Activated B cell treated with CpG ODN at 0.5 μM for 24 hours (primary cell): ENCODE measurements at regions not wholly inside any gene's neighbourhood (a gene's known extent, or its start where the extent isn't known, plus 50 kb on each side); places are given as distances from the start of the nearest gene placed in this dataset.

Source experiments
- ATAC-seq: fragments of 200-7000 bp; cut with Tn5 transposase; one replicate; pipeline ENCODE4 v1.10.0; 2021; ENCODE audit warnings: low read depth, mild to moderate bottlenecking, moderate library complexity
- CTCF ChIA-PET: fragments of 350-600 bp; sonication (Branson Sonifier 250); formaldehyde crosslinking; loops from one replicate; lab custom pipeline; 2021; ENCODE audit warnings: antibody characterized with exemption; lab: Charles Lee
- POLR2A ChIA-PET: fragments of 350-600 bp; sonication (Branson Sonifier 250); formaldehyde crosslinking; loops from one replicate; lab custom pipeline; 2021; ENCODE audit warnings: antibody characterized with exemption; lab: Charles Lee
- DNase-seq: peaks from one replicate; pipeline ENCODE4 v3.0.0; 2022
- H3K27ac Mint-ChIP-seq: one replicate; pipeline ENCODE4 v1.8.0; 2020; ENCODE audit warnings: mixed read lengths
- H3K27me3 Mint-ChIP-seq: one replicate; pipeline ENCODE4 v1.8.0; 2021; ENCODE audit warnings: mixed read lengths
- H3K36me3 Mint-ChIP-seq: one replicate; pipeline ENCODE4 v1.8.0; 2021; ENCODE audit warnings: low read depth, mixed read lengths
- H3K4me1 Mint-ChIP-seq: one replicate; pipeline ENCODE4 v1.8.0; 2021; ENCODE audit warnings: mixed read lengths
- H3K4me3 Mint-ChIP-seq: one replicate; pipeline ENCODE4 v1.8.0; 2020; ENCODE audit warnings: mild to moderate bottlenecking, mixed read lengths
- H3K9me3 Mint-ChIP-seq: one replicate; pipeline ENCODE4 v1.8.0; 2020; ENCODE audit warnings: mixed read lengths
- intact Hi-C: fragments of 100-400 bp; cut with micrococcal nuclease; formaldehyde crosslinking; loops from one replicate; pipeline ENCODE4 v1.15.1; 2024
- TF ChIP-seq, protein P1 (sequence below): fragments of 200-600 bp; IDR thresholded peaks from one replicate; pipeline ENCODE4 v1.8.0; 2022; ENCODE audit warnings: antibody characterized with exemption, mild to moderate bottlenecking

- no peaks in the 10 kb centered on the region for H3K4me1 Mint-ChIP-seq
- DNase-seq = no peak
- CTCF ChIA-PET = no interaction called here
Measured at GRCh38 chr7:83280671-83281070, 118.0 kb upstream of the PCLO start.

GRCh38 chr7:83276250-83276649 lies 113.6 kb upstream of the PCLO start:
- POLR2A ChIA-PET = no interaction called here
- Mint-ChIP-seq H3K9me3 (no peaks in the 10 kb centered on the region), H3K27me3 (no peaks in the 10 kb centered on the region), H3K27ac (no peak overlapping the region), H3K4me3 (no peak overlapping the region), H3K4me1 (no peaks in the 10 kb centered on the region), H3K36me3 (no peaks in the 10 kb centered on the region)
- ATAC-seq = no peak
- no peak for DNase-seq
- CTCF ChIA-PET = no interaction called here
- intact Hi-C loops = no loop called here
- TF ChIP-seq, protein P1, sequence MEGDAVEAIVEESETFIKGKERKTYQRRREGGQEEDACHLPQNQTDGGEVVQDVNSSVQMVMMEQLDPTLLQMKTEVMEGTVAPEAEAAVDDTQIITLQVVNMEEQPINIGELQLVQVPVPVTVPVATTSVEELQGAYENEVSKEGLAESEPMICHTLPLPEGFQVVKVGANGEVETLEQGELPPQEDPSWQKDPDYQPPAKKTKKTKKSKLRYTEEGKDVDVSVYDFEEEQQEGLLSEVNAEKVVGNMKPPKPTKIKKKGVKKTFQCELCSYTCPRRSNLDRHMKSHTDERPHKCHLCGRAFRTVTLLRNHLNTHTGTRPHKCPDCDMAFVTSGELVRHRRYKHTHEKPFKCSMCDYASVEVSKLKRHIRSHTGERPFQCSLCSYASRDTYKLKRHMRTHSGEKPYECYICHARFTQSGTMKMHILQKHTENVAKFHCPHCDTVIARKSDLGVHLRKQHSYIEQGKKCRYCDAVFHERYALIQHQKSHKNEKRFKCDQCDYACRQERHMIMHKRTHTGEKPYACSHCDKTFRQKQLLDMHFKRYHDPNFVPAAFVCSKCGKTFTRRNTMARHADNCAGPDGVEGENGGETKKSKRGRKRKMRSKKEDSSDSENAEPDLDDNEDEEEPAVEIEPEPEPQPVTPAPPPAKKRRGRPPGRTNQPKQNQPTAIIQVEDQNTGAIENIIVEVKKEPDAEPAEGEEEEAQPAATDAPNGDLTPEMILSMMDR = no peak

More at GRCh38 chr7:83280671-83281070, 118.0 kb upstream of the PCLO start:
- POLR2A ChIA-PET = no interaction called here
- TF ChIP-seq, protein P1 = no peak
- ATAC-seq = no peak
- Mint-ChIP-seq H3K4me3 (no peak overlapping the region), H3K9me3 (no peaks in the 10 kb centered on the region), H3K36me3 (no peaks in the 10 kb centered on the region), H3K27ac (no peak overlapping the region), H3K27me3 (no peaks in the 10 kb centered on the region)
- intact Hi-C loops = no loop called here

DNA sequence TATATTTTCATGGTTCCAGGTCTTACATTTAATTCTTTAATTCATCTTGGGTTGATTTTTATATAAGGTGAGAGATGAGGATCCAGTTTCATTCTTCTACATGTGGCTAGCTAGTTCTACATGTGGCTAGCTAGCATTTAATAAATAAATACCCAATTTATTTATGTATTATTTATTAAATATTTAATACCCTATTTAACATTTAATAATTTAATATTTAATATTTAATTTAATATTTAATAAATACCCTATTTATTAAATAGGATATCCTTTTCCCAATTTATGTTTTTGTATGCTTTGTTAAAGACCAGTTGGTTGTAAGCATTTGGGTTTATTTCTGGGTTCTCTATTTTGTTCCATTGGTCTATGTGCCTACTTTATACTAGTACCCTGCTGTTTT lies 111.0 kb upstream of the PCLO start:
- no peak overlapping the region for H3K27ac Mint-ChIP-seq
- H3K36me3 Mint-ChIP-seq = no peaks in the 10 kb centered on the region
- no peaks in the 10 kb centered on the region for H3K27me3 Mint-ChIP-seq
- DNase-seq = no peak
- ATAC-seq = no peak
- intact Hi-C loops = no loop called here
- H3K4me1 Mint-ChIP-seq = no peaks in the 10 kb centered on the region
- CTCF ChIA-PET = no interaction called here
- no peaks in the 10 kb centered on the region for H3K9me3 Mint-ChIP-seq
- no peak overlapping the region for H3K4me3 Mint-ChIP-seq
- TF ChIP-seq, protein P1 = no peak
- POLR2A ChIA-PET = no interaction called here

DNA sequence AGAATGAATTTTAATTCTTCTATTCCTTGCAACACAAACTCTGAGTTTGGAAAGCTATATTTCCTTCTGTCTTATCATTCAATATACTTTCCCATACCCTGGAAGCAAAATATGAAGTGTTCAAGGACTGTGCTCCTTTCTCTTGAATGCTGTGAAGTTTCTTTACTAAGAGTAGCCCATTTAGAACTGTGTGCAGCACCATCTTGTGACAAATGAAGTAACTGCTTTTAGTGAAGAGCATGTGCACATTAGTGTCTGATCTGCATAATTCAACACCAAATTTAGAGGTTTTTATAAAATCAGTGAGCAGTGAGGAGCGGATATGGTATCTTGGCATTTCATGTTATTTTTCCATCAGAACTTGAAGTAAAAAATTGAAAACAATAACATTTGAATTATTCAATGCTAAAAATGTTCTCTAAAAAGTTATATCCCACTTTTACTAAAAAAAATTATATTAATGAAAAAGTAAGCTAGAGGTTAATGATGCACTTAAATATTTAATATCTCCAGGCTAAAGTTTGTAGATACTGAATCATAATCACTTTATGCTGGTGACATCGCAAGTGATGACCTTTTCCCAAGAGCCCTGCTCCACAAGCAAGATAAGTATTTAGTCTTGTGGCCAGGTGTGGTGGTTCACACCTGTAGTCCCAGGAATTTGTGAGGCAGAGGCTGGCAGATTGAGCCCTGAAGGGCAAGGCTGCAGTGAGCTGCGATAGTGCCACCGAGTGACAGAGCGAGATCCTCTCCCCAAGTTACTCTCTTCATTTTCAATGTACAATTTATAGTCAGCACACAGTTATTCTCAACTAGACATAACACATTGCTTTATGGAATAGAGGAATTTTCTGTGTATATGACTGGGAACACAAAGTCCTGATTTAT lies 108.8 kb upstream of the PCLO start:
- ATAC-seq (no peak), DNase-seq (no peak)
- H3K27ac Mint-ChIP-seq = no peak overlapping the region
- no peaks in the 10 kb centered on the region for H3K9me3 Mint-ChIP-seq
- intact Hi-C loops = no loop called here
- no peak overlapping the region for H3K4me3 Mint-ChIP-seq
- TF ChIP-seq, protein P1 = no peak
- H3K4me1 Mint-ChIP-seq = no peaks in the 10 kb centered on the region
- POLR2A ChIA-PET = no interaction called here
- no peaks in the 10 kb centered on the region for H3K27me3 Mint-ChIP-seq
- no peaks in the 10 kb centered on the region for H3K36me3 Mint-ChIP-seq
- CTCF ChIA-PET = no interaction called here

DNA sequence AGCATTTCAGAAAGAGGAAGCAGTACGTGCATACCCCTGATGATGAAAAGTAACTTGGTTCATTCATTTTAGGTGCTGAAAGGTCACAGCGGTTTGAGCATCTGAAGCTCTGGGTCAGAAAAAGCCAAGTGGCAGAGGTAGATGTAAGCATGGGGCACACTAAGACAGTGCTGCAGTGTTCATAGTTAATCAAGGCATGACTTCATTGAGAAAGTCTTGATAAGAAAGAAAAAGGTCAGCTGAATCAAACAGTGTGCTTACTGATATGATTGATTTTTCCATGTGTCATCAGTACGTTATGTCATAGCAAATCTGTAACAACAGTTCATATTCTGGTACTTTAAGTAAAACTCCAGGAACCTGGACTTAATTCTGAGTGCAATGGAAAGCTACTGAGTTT lies 107.7 kb upstream of the PCLO start:
- no peak overlapping the region for H3K4me3 Mint-ChIP-seq
- ChIA-PET CTCF (no interaction called here), POLR2A (no interaction called here)
- DNase-seq (no peak), ATAC-seq (no peak)
- no peaks in the 10 kb centered on the region for H3K36me3 Mint-ChIP-seq
- H3K9me3 Mint-ChIP-seq = no peaks in the 10 kb centered on the region
- TF ChIP-seq, protein P1 = no peak
- no peaks in the 10 kb centered on the region for H3K4me1 Mint-ChIP-seq
- intact Hi-C loops = no loop called here
- no peaks in the 10 kb centered on the region for H3K27me3 Mint-ChIP-seq
- H3K27ac Mint-ChIP-seq = no peak overlapping the region
